OCI-LY1 (cell line): ENCODE measurements at regions not wholly inside any gene's neighbourhood (a gene's known extent, or its start where the extent isn't known, plus 50 kb on each side); places are given as distances from the start of the nearest gene placed in this dataset.

Experiments used
- H2AFZ ChIP-seq: fragments of 200-600 bp; sonication (generic), shearing (Covaris generic); 2 replicates; pipeline ENCODE4 v1.6.0; 2014; ENCODE audit warnings: antibody characterized with exemption, mild to moderate bottlenecking, low read length
- H3F3A ChIP-seq: fragments of 200-600 bp; sonication (generic), shearing (Covaris generic); 2 replicates; pipeline ENCODE4 v1.6.0; 2014; ENCODE audit warnings: mild to moderate bottlenecking, antibody characterized with exemption, low read length, moderate library complexity; ENCODE audit not compliant: insufficient read depth
- H3K27ac ChIP-seq: fragments of 200-600 bp; sonication (generic); 2 replicates; pipeline ENCODE4 v1.5.1; 2014; ENCODE audit warnings: low read length, mixed run types, mild to moderate bottlenecking, low read depth; ENCODE audit not compliant: poor library complexity, severe bottlenecking
- H3K27me3 ChIP-seq: fragments of 200-600 bp; sonication (generic); 2 replicates; pipeline ENCODE4 v1.6.0; 2014; ENCODE audit warnings: antibody characterized with exemption, mild to moderate bottlenecking, low read length, moderate library complexity; ENCODE audit not compliant: insufficient read depth
- H3K36me3 ChIP-seq: fragments of 200-600 bp; sonication (generic); 2 replicates; pipeline ENCODE4 v1.6.1; 2014; ENCODE audit warnings: mild to moderate bottlenecking, antibody characterized with exemption, low read length, moderate library complexity, mixed read lengths; ENCODE audit not compliant: insufficient read depth
- H3K4me1 ChIP-seq: fragments of 200-600 bp; sonication (generic); 2 replicates; pipeline ENCODE4 v1.5.1; 2014; ENCODE audit warnings: mild to moderate bottlenecking, low read length, moderate library complexity; ENCODE audit not compliant: insufficient read depth, severe bottlenecking
- H3K4me2 ChIP-seq: fragments of 200-600 bp; sonication (generic), shearing (Covaris generic); 2 replicates; pipeline ENCODE4 v1.6.1; 2014; ENCODE audit warnings: low read length
- H3K4me3 ChIP-seq: fragments of 200-600 bp; sonication (generic); 2 replicates; pipeline ENCODE4 v1.5.1; 2014; ENCODE audit warnings: low read length, low read depth, mild to moderate bottlenecking, mixed read lengths; ENCODE audit not compliant: poor library complexity, severe bottlenecking
- H3K79me2 ChIP-seq: fragments of 200-600 bp; shearing (Covaris generic); 2 replicates; pipeline ENCODE4 v1.6.1; 2016; ENCODE audit warnings: mixed run types, low read length, mixed read lengths; ENCODE audit not compliant: insufficient read depth
- H3K9ac ChIP-seq: fragments of 200-600 bp; sonication (generic), shearing (Covaris generic); 2 replicates; pipeline ENCODE4 v1.6.1; 2014; ENCODE audit warnings: mild to moderate bottlenecking, low read length, mixed read lengths
- H3K9me2 ChIP-seq: fragments of 200-600 bp; sonication (generic), shearing (Covaris generic); 2 replicates; pipeline ENCODE4 v1.6.1; 2014; ENCODE audit warnings: low read depth, mild to moderate bottlenecking, low read length, mixed read lengths
- H3K9me3 ChIP-seq: fragments of 200-600 bp; shearing (Covaris generic); 2 replicates; pipeline ENCODE4 v1.6.1; 2014; ENCODE audit warnings: low read length, mixed read lengths
- H4K20me1 ChIP-seq: fragments of 200-600 bp; sonication (generic), shearing (Covaris generic); 2 replicates; pipeline ENCODE4 v1.6.0; 2016; ENCODE audit warnings: mild to moderate bottlenecking, low read length; ENCODE audit not compliant: insufficient read depth
- EZH2 ChIP-seq: fragments of 200-600 bp; sonication (generic), shearing (Covaris generic); IDR thresholded peaks from 2 replicates; pipeline ENCODE4 v1.8.0; 2017; ENCODE audit warnings: borderline replicate concordance, mixed run types, mild to moderate bottlenecking, antibody characterized with exemption, low read length, moderate library complexity, mixed read lengths
- TF ChIP-seq, protein P1 (sequence below): fragments of 200-600 bp; sonication (generic), shearing (Covaris generic); IDR thresholded peaks from 2 replicates; pipeline ENCODE4 v1.5.1; 2017; ENCODE audit warnings: mild to moderate bottlenecking, antibody characterized with exemption, low read length, moderate library complexity, mixed read lengths

DNA sequence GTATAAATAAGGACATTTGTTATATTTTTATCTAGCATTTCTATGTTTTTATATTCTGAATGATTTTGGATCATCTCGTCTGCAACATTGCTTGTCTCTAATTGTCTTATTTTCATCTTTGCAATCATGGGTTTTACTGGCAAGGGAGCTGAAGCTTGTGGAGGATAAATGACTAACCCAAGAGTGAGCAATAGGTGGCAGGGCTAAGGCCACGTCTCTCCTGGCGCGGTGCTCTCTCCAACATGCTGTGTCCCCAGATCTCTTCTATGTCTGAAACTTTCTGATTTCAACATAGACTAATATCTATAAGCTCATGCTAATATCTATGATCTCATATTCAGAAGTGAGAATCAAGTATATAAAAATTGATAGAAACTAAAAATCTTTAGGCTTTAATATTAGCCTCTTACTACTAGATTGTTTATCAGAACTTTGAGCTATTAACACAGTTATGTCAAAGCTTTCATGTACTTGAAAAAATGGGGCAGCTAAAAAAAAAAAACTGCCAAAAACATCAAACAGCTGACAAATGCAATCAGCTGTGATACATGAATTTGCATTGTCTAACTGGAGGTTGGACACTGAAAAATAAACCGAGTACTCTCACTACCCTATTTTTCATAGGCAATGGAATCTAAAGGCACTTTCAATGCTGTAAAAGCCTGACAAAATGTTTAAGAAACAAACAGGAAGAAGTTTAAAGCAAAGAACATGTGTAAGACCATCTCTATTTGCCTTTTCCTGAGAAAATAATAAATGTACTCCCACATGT lies 169.2 kb downstream of the TMA16 start:
- H3K4me1 ChIP-seq: peaks cover 80% of the 10 kb centered on the region

DNA sequence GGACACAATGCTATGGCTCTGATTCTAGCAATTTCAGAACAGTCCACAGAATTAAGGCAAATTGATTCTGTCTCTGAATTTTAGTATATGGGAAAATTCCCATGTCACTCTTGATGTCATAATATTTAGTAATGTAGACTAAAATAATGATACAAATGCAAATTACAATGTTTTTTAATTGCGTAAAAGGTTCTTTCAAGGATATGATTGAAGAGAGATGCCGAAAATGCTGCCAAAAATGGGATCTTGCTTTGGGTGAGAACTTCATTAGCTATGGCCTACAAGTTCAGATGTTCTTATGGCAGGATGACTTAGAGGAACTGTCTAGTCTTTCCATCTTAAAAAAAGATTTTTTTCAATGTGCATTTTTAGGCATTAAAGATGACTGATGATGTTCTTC lies 170.6 kb downstream of the TMA16 start:
- no peaks in the 10 kb centered on the region for H3K9me3 ChIP-seq
- peaks cover 86% of the 10 kb centered on the region for H3K4me1 ChIP-seq
- no peaks in the 10 kb centered on the region for H4K20me1 ChIP-seq
- H3K9ac ChIP-seq: peak overlapping the region; percentile 80
- peaks cover 14% of the 10 kb centered on the region; the same call in 1 of the 2 replicates for H3F3A ChIP-seq
- TF ChIP-seq, protein P1, sequence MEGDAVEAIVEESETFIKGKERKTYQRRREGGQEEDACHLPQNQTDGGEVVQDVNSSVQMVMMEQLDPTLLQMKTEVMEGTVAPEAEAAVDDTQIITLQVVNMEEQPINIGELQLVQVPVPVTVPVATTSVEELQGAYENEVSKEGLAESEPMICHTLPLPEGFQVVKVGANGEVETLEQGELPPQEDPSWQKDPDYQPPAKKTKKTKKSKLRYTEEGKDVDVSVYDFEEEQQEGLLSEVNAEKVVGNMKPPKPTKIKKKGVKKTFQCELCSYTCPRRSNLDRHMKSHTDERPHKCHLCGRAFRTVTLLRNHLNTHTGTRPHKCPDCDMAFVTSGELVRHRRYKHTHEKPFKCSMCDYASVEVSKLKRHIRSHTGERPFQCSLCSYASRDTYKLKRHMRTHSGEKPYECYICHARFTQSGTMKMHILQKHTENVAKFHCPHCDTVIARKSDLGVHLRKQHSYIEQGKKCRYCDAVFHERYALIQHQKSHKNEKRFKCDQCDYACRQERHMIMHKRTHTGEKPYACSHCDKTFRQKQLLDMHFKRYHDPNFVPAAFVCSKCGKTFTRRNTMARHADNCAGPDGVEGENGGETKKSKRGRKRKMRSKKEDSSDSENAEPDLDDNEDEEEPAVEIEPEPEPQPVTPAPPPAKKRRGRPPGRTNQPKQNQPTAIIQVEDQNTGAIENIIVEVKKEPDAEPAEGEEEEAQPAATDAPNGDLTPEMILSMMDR: no peak
- no peak for TF ChIP-seq EZH2
- H2AFZ ChIP-seq: no peak overlapping the region
- H3K79me2 ChIP-seq: no peaks in the 10 kb centered on the region
- peak overlapping the region; percentile 100 for H3K27ac ChIP-seq
- H3K4me3 ChIP-seq: peak overlapping the region; percentile 6
- H3K9me2 ChIP-seq: no peaks in the 10 kb centered on the region
- H3K36me3 ChIP-seq: no peaks in the 10 kb centered on the region
- no peaks in the 10 kb centered on the region for H3K27me3 ChIP-seq
- H3K4me2 ChIP-seq: peak overlapping the region; percentile 55

More for the DNA sequence above, 169.2 kb downstream of the TMA16 start:
- Histone ChIP-seq H3K4me3 (peak overlapping the region; percentile 30), H3K4me2 (peak overlapping the region; percentile 59), H4K20me1 (no peaks in the 10 kb centered on the region), H3K79me2 (no peaks in the 10 kb centered on the region), H3K9ac (peak overlapping the region; percentile 80), H2AFZ (no peak overlapping the region), H3F3A (peaks cover 14% of the 10 kb centered on the region; the same call in 1 of the 2 replicates), H3K9me3 (no peaks in the 10 kb centered on the region), H3K36me3 (no peaks in the 10 kb centered on the region), H3K9me2 (no peaks in the 10 kb centered on the region), H3K27me3 (no peaks in the 10 kb centered on the region), H3K27ac (peak overlapping the region; percentile 100)
- TF ChIP-seq, protein P1: no peak
- TF ChIP-seq EZH2: no peak

DNA sequence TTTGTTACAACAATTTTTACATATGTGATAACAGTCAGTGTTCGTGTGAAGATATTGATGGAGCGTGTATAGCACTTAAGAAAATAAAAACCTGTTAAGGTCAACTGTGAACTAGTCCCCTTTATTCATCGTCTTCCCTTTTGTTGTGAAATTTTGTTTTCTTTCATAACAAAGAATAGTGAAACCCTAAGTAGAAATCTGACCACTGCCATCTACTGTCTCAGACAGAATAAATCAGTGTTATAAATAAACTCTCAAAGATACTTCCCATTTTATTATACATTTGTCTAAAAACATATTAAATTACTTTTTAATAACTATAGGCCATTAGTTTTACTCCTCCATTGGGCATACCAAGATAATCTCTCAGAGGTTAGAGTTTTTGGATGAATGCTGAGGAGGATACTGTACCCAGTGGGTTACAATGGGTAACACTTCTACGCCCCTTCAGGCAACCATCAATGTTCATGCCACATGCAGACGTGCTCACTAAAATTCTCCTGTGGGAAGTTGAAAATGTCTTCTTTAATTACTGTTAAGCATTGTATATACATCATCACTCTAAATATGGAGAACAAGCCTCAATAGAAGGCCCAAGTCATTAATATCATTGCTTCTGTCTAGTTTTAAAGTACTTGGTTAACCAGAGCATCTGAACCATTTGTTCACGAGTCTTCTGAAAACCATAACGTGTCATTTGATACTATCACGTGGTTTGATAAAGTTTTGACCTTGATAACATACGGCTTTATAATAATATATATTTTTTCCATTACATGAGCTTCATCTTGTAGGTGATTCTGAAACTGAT lies 171.2 kb downstream of the TMA16 start:
- Histone ChIP-seq H3K79me2 (no peaks in the 10 kb centered on the region), H3K4me1 (peaks cover 84% of the 10 kb centered on the region), H3K4me3 (peak overlapping the region; percentile 6), H3K27ac (peak overlapping the region; percentile 100), H3K27me3 (no peaks in the 10 kb centered on the region), H3K9me3 (no peaks in the 10 kb centered on the region), H4K20me1 (no peaks in the 10 kb centered on the region), H3K9ac (peak overlapping the region; percentile 80), H3K4me2 (peak overlapping the region; percentile 55), H3K36me3 (no peaks in the 10 kb centered on the region), H2AFZ (peak overlapping the region; percentile 86), H3F3A (peaks cover 14% of the 10 kb centered on the region; the same call in 1 of the 2 replicates), H3K9me2 (no peaks in the 10 kb centered on the region)
- no peak for TF ChIP-seq EZH2
- TF ChIP-seq, protein P1: peak; percentile 49
